C4-2B (cell line): ENCODE measurements at regions not wholly inside any gene's neighbourhood (a gene's known extent, or its start where the extent isn't known, plus 50 kb on each side); places are given as distances from the start of the nearest gene placed in this dataset.

Experiments used
- CTCF ChIP-seq: fragments of 450-650 bp; conservative IDR thresholded peaks from 2 replicates; pipeline ENCODE4 v1.5.1; 2017; ENCODE audit warnings: mild to moderate bottlenecking
- ZFX ChIP-seq: fragments of 450-650 bp; IDR thresholded peaks from 2 replicates; pipeline ENCODE4 v1.6.1; 2017

DNA sequence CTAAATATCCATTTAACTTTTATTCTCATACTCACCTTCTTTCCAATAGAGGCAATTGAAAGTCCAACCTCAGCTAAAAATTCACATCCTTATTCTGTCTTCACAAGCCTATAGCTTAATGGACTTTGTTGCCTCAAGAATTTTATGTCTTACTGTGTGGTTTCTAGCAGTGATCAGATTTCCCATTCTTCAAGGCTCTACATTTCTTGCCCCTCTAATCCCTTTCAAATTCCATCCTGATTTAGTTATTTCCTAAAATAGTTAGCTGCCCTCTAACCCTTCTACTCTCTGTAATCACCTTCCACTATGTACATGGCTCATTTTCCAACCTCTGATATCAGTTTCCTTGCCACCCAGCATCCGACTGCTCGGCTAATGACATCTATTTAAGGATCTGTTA lies 204.1 kb upstream of the CENPE start:
- TF ChIP-seq CTCF (no peak), ZFX (no peak)
